Stimulated activated CD4-positive, alpha-beta T cell treated with anti-CD3 and anti-CD28 coated beads, TNF-alpha, amount 100 ng/mL, for 48 hours (primary cell): ENCODE measurements at regions not wholly inside any gene's neighbourhood (a gene's known extent, or its start where the extent isn't known, plus 50 kb on each side); places are given as distances from the start of the nearest gene placed in this dataset.
"Not testable (repeated sequence)": the region's sequence is repeated elsewhere in the genome, so short reads cannot be mapped to it uniquely, and the experiment has no call there.

Experiments
- DNase-seq, 3 donors: peaks; one replicate each; pipeline ENCODE4 v3.0.0-alpha.2; 2020; ENCODE audit warnings: low read depth in 3 of 3

- DNase-seq, result no peak
These were observed 79.6 kb downstream of the RSPH3 start for GRCh38 chr6:158920311-158920905.

- DNase-seq, result no peak
These were observed 80.1 kb downstream of the RSPH3 start for GRCh38 chr6:158919865-158920264.

- no peak for DNase-seq
These were observed 83.4 kb downstream of the RSPH3 start for GRCh38 chr6:158916617-158917016.

- DNase-seq, result no peak
These were observed 85.1 kb downstream of the RSPH3 start for GRCh38 chr6:158914923-158915322.

GRCh38 chr6:158913580-158913979 lies 86.4 kb downstream of the RSPH3 start:
- no peak for DNase-seq

GRCh38 chr6:158912655-158913054 lies 87.3 kb downstream of the RSPH3 start:
- DNase-seq, result no peak

- no peak for DNase-seq
These were observed 88.1 kb downstream of the RSPH3 start for GRCh38 chr6:158911746-158912480.

- no peak for DNase-seq
These were observed 89.2 kb downstream of the RSPH3 start for GRCh38 chr6:158910484-158911440.

GRCh38 chr6:158909938-158910337 lies 90.1 kb downstream of the RSPH3 start:
- DNase-seq, result no peak

GRCh38 chr6:158908606-158909005 lies 89.4 kb upstream of the EZR start:
- no peak for DNase-seq

- DNase-seq, result no peak
These were observed 88.8 kb upstream of the EZR start for GRCh38 chr6:158907931-158908330.

- DNase-seq, result no peak
These were observed 87.8 kb upstream of the EZR start for GRCh38 chr6:158906926-158907325.

- DNase-seq, result no peak
These were observed 86.1 kb upstream of the EZR start for GRCh38 chr6:158905277-158905676.

GRCh38 chr6:158903801-158904200 lies 84.6 kb upstream of the EZR start:
- DNase-seq, result no peak

GRCh38 chr6:158900663-158901312 lies 81.6 kb upstream of the EZR start:
- DNase-seq, result no peak

GRCh38 chr6:158897236-158897635 lies 78.1 kb upstream of the EZR start:
- no peak for DNase-seq

- DNase-seq, result no peak
These were observed 76.5 kb upstream of the EZR start for GRCh38 chr6:158895661-158896060.

- no peak for DNase-seq
These were observed 75.0 kb upstream of the EZR start for GRCh38 chr6:158894193-158894592.

GRCh38 chr6:158892266-158892665 lies 73.1 kb upstream of the EZR start:
- DNase-seq, result no peak

GRCh38 chr6:158891560-158891959 lies 72.4 kb upstream of the EZR start:
- not testable (repeated sequence) for DNase-seq

GRCh38 chr6:158888171-158888570 lies 69.0 kb upstream of the EZR start:
- not testable (repeated sequence) for DNase-seq
